Naive thymus-derived CD8-positive, alpha-beta T cell (primary cell): ENCODE measurements at regions not wholly inside any gene's neighbourhood (a gene's known extent, or its start where the extent isn't known, plus 50 kb on each side); places are given as distances from the start of the nearest gene placed in this dataset.
"Not testable (repeated sequence)": the region's sequence is repeated elsewhere in the genome, so short reads cannot be mapped to it uniquely, and the experiment has no call there.

Experiments used
- ATAC-seq, 2 donors: fragments of 150-1000 bp; cut with Tn5 transposase in 1 of 2; sonication (Bioruptor Pico), chemical (Tn5 transposase) in 1 of 2; 1 replicate in 1 of 2; 2 replicates in 1 of 2; pipeline ENCODE4 v1.10.0; 2021; ENCODE audit warnings: mild to moderate bottlenecking in 2 of 2, moderate library complexity in 2 of 2
- POLR2A ChIA-PET: fragments of 350-600 bp; sonication (Branson Sonifier 250); formaldehyde crosslinking; loops from one replicate; lab custom pipeline; 2021; ENCODE audit warnings: antibody characterized with exemption; lab: Charles Lee
- DNase-seq, 10 donors: peaks; one replicate each; pipeline versions ENCODE4 v3.0.0 to v3.0.0-alpha.2; 2020 to 2022
- H3K27ac Mint-ChIP-seq, 10 donors: one replicate each; pipeline ENCODE4 v1.8.0; 2020 to 2022; ENCODE audit warnings: mild to moderate bottlenecking in 10 of 10, mixed read lengths in 10 of 10, moderate library complexity in 4 of 10, inconsistent platforms in 1 of 10
- H3K27me3 Mint-ChIP-seq, 5 donors: one replicate each; pipeline ENCODE4 v1.8.0; 2021 to 2022; ENCODE audit warnings: mixed read lengths in 5 of 5
- H3K36me3 Mint-ChIP-seq, 3 donors: one replicate each; pipeline ENCODE4 v1.8.0; 2020 to 2022; ENCODE audit warnings: mixed read lengths in 3 of 3, mild to moderate bottlenecking in 2 of 3, inconsistent platforms in 1 of 3
- H3K4me1 Mint-ChIP-seq, 4 donors: one replicate each; pipeline ENCODE4 v1.8.0; 2021 to 2022; ENCODE audit warnings: mixed read lengths in 4 of 4
- H3K4me3 Mint-ChIP-seq, 10 donors: one replicate each; pipeline ENCODE4 v1.8.0; 2020 to 2022; ENCODE audit warnings: mild to moderate bottlenecking in 10 of 10, mixed read lengths in 10 of 10, moderate library complexity in 6 of 10, inconsistent platforms in 1 of 10
- H3K9me3 Mint-ChIP-seq, 9 donors: one replicate each; pipeline ENCODE4 v1.8.0; 2020 to 2022; ENCODE audit warnings: mixed read lengths in 9 of 9, mild to moderate bottlenecking in 3 of 9, inconsistent platforms in 1 of 9, moderate library complexity in 1 of 9

DNA sequence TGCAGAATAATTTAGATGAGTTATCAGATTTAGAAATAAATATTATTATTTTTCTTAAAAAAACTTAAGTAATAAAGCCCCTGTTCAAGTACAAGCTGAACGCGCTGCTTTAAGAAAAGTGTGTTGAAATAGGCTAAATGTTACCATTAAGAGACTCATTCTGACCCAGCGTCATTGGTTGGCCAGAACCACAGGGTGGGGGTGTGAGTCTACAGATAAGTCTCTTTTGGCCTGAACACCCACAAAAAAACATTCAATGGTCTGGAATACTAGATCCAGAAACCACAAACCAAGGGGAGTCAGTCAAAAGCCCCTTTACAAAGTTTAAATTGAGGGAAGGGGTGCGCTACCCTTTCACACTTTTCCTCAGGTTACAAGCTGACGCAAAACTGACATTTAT lies 776.1 kb downstream of the KCNJ2 start:
- ATAC-seq, result no peak
- no peaks in the 10 kb centered on the region for H3K4me1 Mint-ChIP-seq
- POLR2A ChIA-PET, result no interaction called here
- H3K9me3 Mint-ChIP-seq, result peaks cover 2 to 20% (median 5%) of the 10 kb centered on the region in 9 donors
- no peak for DNase-seq
- peaks cover 0 to 3% (median 0%) of the 10 kb centered on the region in 3 donors for H3K36me3 Mint-ChIP-seq
- H3K27ac Mint-ChIP-seq, result no peak overlapping the region
- peaks cover 0 to 4% (median 0%) of the 10 kb centered on the region in 5 donors for H3K27me3 Mint-ChIP-seq
- no peak overlapping the region for H3K4me3 Mint-ChIP-seq

DNA sequence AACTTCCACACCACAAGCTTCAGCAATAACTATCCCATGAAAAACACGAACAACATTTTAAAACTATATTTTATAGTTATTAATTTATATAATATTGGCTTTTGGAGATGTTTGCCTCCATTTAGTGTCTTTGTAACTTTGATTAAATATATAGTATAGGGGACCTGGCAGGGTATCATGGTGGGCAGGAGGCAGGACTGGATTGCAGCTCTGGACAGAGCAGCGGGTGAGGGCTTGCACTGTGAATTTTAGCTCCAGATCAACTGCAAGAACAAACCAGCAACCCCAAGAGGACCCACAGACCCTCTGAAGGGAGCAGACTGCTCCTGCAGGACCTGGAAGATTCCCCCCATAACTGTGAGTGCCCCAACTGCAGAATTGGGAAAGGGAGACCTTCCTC lies 777.9 kb downstream of the KCNJ2 start:
- H3K27ac Mint-ChIP-seq, result no peak overlapping the region
- POLR2A ChIA-PET, result no interaction called here
- peaks cover 0 to 5% (median 0%) of the 10 kb centered on the region in 3 donors for H3K36me3 Mint-ChIP-seq
- H3K9me3 Mint-ChIP-seq, result peaks cover 2 to 31% (median 16%) of the 10 kb centered on the region in 9 donors
- ATAC-seq (no peak), DNase-seq (no peak)
- H3K4me3 Mint-ChIP-seq, result no peak overlapping the region
- H3K27me3 Mint-ChIP-seq, result peaks cover 0 to 4% (median 0%) of the 10 kb centered on the region in 5 donors
- H3K4me1 Mint-ChIP-seq, result no peaks in the 10 kb centered on the region

DNA sequence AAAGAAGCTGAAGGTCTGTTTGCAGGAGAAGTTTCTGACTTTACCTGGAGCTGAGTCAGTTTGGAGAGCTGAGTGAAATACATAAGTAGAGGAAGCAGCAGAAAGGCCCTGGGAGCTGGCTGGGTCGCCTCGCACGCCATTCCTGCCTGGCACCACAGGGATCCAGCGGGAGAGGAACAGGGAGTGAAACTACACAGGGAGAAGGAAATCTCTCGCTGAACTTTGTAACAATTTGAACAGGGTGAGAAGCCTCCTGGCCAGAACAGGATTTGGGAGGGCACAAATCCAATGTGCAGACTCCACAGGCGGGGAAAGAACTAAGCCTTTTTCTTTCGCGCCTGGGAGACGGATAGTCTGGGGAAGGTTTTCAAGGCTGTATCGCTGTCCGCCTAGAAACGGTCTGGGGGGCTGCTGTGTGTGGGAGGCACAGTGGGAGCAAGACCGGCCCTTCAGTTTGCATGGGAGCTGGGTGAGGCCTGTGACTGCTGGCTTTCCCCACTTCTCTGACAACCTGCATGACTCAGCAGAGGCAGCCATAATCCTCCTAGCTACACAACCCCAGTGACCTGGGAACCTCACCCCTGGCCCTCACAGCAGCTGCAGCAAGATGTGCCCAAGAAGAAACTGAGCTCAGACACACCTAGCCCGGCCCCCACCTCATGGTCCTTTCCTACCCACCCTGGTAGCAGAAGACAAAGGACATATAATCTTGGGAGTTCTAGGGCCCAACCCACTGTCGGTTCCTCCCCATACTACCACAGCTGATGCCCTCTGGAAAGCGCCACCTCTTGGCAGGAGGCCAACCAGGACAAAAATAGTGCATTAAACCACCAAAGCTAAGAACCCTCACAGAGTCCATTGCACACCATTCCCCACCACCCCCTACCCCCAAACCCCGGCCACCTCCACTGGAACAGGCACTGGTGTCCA lies 778.6 kb downstream of the KCNJ2 start:
- no peaks in the 10 kb centered on the region for H3K4me1 Mint-ChIP-seq
- POLR2A ChIA-PET, result no interaction called here
- H3K27me3 Mint-ChIP-seq, result peaks cover 0 to 4% (median 0%) of the 10 kb centered on the region in 5 donors
- H3K9me3 Mint-ChIP-seq, result peaks cover 2 to 38% (median 19%) of the 10 kb centered on the region in 9 donors
- DNase-seq, result no peak
- no peak overlapping the region for H3K4me3 Mint-ChIP-seq
- ATAC-seq, result no peak
- peaks cover 0 to 5% (median 0%) of the 10 kb centered on the region in 3 donors for H3K36me3 Mint-ChIP-seq
- H3K27ac Mint-ChIP-seq, result no peak overlapping the region

DNA sequence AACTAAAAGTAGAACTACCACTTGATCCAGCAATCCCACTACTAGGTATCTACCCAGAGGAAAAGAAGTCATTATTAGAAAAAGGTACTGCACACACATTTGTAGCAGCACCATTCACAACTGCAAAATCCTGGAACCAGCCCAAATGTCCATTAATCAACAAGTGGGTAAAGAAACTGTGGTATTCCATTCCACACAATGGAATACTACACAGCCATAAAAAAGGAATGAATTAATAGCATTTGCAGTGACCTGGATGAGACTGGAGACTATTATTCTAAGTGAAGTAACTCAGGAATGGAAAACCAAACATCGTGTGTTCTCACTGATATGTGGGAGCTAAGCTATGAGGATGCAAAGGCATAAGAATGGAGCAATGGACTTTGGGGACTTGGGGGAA lies 783.8 kb downstream of the KCNJ2 start:
- H3K4me1 Mint-ChIP-seq, H3K27ac Mint-ChIP-seq, POLR2A ChIA-PET, ATAC-seq, H3K4me3 Mint-ChIP-seq, H3K36me3 Mint-ChIP-seq, H3K27me3 Mint-ChIP-seq, DNase-seq: not testable (repeated sequence)
- peaks cover 1 to 40% (median 20%) of the 10 kb centered on the region in 9 donors for H3K9me3 Mint-ChIP-seq

DNA sequence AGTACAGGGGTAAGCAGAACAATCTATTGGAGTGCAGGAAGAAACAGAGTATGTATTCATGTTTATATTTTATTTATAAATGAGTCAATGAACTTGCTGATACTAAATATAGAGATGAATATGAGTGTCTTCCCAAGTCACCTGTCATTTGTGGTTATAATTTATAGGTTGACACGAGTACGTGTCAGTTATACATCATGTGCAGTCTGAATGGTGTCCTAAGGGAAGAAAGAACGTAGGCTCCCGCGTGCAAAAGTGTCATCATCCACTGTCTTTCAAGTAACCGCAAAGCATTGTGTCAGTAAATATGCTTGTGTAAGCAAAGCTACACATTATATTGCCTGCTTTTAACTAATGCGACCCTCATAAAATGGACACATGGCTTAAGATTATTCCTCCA lies 786.1 kb downstream of the KCNJ2 start:
- POLR2A ChIA-PET, result no interaction called here
- DNase-seq (no peak), ATAC-seq (no peak)
- H3K36me3 Mint-ChIP-seq, result peaks cover 0 to 2% (median 0%) of the 10 kb centered on the region in 3 donors
- no peaks in the 10 kb centered on the region for H3K27me3 Mint-ChIP-seq
- no peaks in the 10 kb centered on the region for H3K4me1 Mint-ChIP-seq
- H3K4me3 Mint-ChIP-seq, result no peak overlapping the region
- peaks cover 1 to 26% (median 18%) of the 10 kb centered on the region in 9 donors for H3K9me3 Mint-ChIP-seq
- no peak overlapping the region for H3K27ac Mint-ChIP-seq

DNA sequence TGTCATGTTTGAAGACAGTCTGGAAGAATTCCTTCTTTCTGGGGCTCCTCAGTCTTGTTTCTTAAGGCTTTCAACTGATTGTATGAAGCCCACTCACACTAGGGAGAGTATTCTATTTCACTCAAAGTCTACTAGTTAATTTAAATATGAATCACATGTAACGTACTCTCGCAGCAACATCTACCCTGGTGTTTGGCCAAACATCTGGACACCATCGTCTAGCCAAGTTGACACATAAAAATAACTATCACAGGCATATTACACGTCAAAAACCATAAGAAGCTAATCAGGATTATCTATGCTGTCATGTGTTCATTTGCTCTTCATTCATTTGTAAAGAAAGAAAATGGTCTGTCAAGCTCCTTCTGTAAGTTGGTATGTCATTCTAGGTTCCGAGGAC lies 787.4 kb downstream of the KCNJ2 start:
- Mint-ChIP-seq H3K9me3 (peaks cover 1 to 16% (median 10%) of the 10 kb centered on the region in 9 donors), H3K4me3 (no peak overlapping the region), H3K27me3 (no peaks in the 10 kb centered on the region), H3K4me1 (no peaks in the 10 kb centered on the region), H3K27ac (no peak overlapping the region), H3K36me3 (no peaks in the 10 kb centered on the region)
- DNase-seq (no peak), ATAC-seq (no peak)
- POLR2A ChIA-PET, result no interaction called here

DNA sequence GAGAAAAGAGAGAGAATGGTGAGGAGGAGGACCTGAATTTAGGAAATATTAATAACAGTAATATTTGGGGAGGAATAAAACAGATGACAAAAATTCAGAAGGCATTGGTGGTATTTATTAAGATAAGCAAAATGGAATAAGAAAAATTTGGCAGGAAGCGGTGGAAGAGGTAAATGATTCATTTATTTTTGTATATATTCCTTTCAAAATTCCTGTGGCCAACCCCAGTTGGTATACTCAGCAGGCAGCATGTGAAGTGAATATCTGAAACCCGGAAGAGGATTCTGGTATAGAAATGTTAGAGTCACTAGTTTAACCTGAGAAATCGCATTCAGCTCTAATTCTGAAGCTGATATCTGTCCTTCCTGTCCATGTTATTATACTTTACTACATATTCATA lies 792.0 kb downstream of the KCNJ2 start:
- no peak for ATAC-seq
- H3K36me3 Mint-ChIP-seq, result no peaks in the 10 kb centered on the region
- peaks cover 0 to 10% (median 4%) of the 10 kb centered on the region in 9 donors for H3K9me3 Mint-ChIP-seq
- H3K4me1 Mint-ChIP-seq, result no peaks in the 10 kb centered on the region
- DNase-seq, result no peak
- H3K27ac Mint-ChIP-seq, result no peak overlapping the region
- H3K4me3 Mint-ChIP-seq, result no peak overlapping the region
- H3K27me3 Mint-ChIP-seq, result no peaks in the 10 kb centered on the region
- POLR2A ChIA-PET, result no interaction called here

DNA sequence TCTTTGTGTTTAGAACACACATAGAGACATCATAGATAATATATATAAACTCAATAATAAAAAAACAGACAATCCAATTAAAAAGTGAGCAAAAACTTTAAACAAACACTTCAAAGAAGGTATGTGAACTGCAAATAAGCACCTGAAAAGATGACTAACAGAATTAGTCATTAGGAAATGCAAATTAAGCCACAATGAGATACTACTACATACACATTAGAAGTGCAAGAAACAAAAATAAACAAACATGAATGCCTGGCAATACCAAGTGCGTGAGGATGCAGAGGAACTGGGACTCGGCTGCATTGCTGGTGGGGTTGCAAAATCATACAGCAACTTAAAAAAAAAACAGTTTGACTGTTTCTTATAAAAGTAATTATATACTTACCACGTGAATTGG lies 799.0 kb downstream of the KCNJ2 start:
- Mint-ChIP-seq H3K4me1 (no peaks in the 10 kb centered on the region), H3K9me3 (peaks cover 0 to 30% (median 6%) of the 10 kb centered on the region in 9 donors), H3K4me3 (no peak overlapping the region), H3K27ac (no peak overlapping the region), H3K36me3 (peaks cover 0 to 3% (median 0%) of the 10 kb centered on the region in 3 donors), H3K27me3 (no peaks in the 10 kb centered on the region)
- ATAC-seq (no peak), DNase-seq (no peak)
- POLR2A ChIA-PET, result no interaction called here

DNA sequence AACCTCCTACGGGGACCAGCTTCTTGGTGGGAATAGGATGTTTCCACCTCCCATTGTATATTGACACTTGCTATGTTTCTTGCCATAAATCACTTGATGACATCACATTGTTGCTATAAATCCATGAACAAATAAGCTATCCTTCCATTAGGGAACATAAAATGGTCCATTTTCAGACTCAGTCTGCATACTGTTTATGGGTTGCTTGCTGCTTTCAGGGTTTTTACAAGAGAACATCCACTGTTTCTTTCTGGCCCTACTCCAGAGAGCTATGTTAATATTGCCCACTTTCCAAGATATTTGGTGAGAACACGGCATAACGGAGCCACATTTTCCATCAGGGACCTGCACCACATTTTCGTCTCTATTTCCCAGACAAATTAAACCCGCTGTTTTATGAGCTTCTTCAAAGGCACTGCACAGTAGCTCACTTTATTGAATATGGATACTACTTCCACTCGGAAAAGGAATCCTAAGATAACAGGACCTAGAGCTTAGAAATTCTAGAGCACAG lies 800.2 kb downstream of the KCNJ2 start:
- no peak for DNase-seq
- H3K9me3 Mint-ChIP-seq, result peaks cover 0 to 30% (median 5%) of the 10 kb centered on the region in 9 donors
- H3K36me3 Mint-ChIP-seq, result peaks cover 0 to 3% (median 0%) of the 10 kb centered on the region in 3 donors
- no peak overlapping the region for H3K4me3 Mint-ChIP-seq
- H3K4me1 Mint-ChIP-seq, result no peaks in the 10 kb centered on the region
- H3K27me3 Mint-ChIP-seq, result no peaks in the 10 kb centered on the region
- POLR2A ChIA-PET, result no interaction called here
- no peak for ATAC-seq
- no peak overlapping the region for H3K27ac Mint-ChIP-seq

DNA sequence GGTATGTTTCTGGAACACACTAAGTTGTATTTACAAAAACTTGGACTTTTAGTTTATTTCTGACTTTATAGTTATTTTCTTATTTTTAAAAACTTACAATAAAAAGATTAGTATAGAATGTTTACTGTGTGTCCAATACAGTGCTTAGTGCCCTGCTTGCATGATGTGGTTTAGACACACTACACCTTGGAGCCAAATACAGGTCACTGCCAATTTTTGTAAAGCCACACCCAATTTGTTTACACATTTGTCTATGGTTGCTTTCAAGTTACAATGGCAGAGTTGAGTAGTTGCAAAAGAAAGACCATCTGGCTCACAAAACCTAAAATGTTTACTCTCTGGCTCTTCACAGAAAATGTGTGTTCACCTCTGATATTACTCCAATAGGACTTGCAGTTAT lies 807.1 kb downstream of the KCNJ2 start:
- POLR2A ChIA-PET, result no interaction called here
- no peak for ATAC-seq
- H3K27me3 Mint-ChIP-seq, result no peaks in the 10 kb centered on the region
- no peak for DNase-seq
- no peak overlapping the region for H3K27ac Mint-ChIP-seq
- H3K4me3 Mint-ChIP-seq, result no peak overlapping the region
- H3K9me3 Mint-ChIP-seq, result peaks cover 2 to 25% (median 9%) of the 10 kb centered on the region in 9 donors
- H3K36me3 Mint-ChIP-seq, result peaks cover 0 to 5% (median 0%) of the 10 kb centered on the region in 3 donors
- peaks cover 0 to 2% (median 0%) of the 10 kb centered on the region in 4 donors for H3K4me1 Mint-ChIP-seq

DNA sequence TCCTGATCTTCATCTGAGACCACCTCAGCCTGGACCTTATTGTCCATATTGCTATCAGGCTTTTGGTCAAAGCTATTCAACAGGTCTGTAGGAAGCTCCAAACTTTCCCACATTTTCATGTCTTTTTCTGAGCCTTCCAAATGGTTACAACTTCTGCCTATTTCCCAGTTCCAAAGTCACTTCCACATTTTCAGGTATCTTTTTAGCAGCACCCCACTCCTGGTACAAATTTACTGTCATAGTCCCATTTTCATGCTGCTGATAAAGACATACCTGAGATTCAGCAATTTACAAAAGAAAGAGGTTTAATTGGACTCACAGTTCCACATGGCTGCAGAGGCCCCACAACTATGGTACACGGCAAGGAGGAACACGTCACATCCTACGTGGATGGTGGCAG lies 815.5 kb downstream of the KCNJ2 start:
- H3K36me3 Mint-ChIP-seq, result peaks cover 0 to 6% (median 0%) of the 10 kb centered on the region in 3 donors
- H3K27me3 Mint-ChIP-seq, result no peaks in the 10 kb centered on the region
- H3K4me3 Mint-ChIP-seq, result no peak overlapping the region
- ATAC-seq (no peak), DNase-seq (no peak)
- peaks cover 9 to 37% (median 23%) of the 10 kb centered on the region in 9 donors for H3K9me3 Mint-ChIP-seq
- no peak overlapping the region for H3K27ac Mint-ChIP-seq
- POLR2A ChIA-PET, result no interaction called here
- no peaks in the 10 kb centered on the region for H3K4me1 Mint-ChIP-seq

DNA sequence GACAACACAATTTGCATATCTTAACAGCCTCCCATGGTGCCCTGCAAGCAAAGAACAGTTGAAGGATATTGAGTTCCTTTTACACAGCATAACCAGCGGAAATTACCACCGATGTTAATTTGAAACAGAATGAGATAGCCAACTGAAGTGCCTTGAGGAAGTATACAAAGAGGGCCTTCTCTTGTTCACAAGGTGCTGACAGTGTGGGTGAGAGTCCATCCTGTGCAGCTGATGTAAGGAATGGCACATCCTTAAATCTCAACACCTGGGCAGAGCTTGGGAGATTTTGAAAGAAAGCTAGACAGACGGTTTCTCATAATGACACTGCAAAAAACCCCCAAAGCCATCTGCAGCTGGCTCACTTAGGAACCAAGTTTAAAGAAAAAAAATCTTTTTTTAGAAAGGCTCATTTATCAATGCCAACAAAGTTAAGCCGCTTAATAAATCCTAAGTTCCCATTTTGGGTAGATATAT lies 818.6 kb downstream of the KCNJ2 start:
- POLR2A ChIA-PET, result no interaction called here
- Mint-ChIP-seq H3K36me3 (peaks cover 0 to 9% (median 0%) of the 10 kb centered on the region in 3 donors), H3K4me1 (no peaks in the 10 kb centered on the region), H3K27ac (no peak overlapping the region), H3K4me3 (no peak overlapping the region), H3K27me3 (no peaks in the 10 kb centered on the region), H3K9me3 (peaks cover 11 to 46% (median 23%) of the 10 kb centered on the region in 9 donors)
- ATAC-seq (no peak), DNase-seq (no peak)

DNA sequence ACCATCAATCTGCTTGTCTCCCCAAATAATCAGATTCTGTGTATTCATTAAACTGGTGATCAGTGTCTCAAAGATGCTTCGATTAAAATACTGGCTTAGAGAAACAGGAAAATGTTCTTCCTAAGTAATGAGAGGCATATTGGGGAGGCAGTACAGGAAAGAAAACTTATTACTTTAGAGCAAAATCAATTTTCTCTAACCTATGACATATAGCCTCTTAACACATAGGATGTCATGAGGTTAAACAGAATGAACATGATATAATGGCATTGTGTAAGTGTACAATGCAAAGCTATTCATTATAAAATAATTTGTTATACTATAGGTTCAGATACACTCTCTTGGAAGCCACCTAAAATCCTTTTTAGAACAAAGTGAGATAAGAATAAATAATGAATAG lies 819.3 kb downstream of the KCNJ2 start:
- no peak overlapping the region for H3K4me3 Mint-ChIP-seq
- ATAC-seq (no peak), DNase-seq (no peak)
- H3K9me3 Mint-ChIP-seq, result peaks cover 6 to 39% (median 19%) of the 10 kb centered on the region in 9 donors
- H3K36me3 Mint-ChIP-seq, result peaks cover 0 to 9% (median 0%) of the 10 kb centered on the region in 3 donors
- no peak overlapping the region for H3K27ac Mint-ChIP-seq
- POLR2A ChIA-PET, result no interaction called here
- H3K4me1 Mint-ChIP-seq, result no peaks in the 10 kb centered on the region
- H3K27me3 Mint-ChIP-seq, result no peaks in the 10 kb centered on the region
